GM12873 (cell line): ENCODE measurements at regions not wholly inside any gene's neighbourhood (a gene's known extent, or its start where the extent isn't known, plus 50 kb on each side); places are given as distances from the start of the nearest gene placed in this dataset.

Experiments used
- TF ChIP-seq, protein P1 (sequence below): IDR thresholded peaks from 2 replicates; pipeline ENCODE4 v1.5.1; 2012; ENCODE audit warnings: low read depth, mild to moderate bottlenecking, moderate library complexity, low read length, control low read depth; ENCODE audit not compliant: insufficient read depth; ENCODE audit errors: missing control alignments

DNA sequence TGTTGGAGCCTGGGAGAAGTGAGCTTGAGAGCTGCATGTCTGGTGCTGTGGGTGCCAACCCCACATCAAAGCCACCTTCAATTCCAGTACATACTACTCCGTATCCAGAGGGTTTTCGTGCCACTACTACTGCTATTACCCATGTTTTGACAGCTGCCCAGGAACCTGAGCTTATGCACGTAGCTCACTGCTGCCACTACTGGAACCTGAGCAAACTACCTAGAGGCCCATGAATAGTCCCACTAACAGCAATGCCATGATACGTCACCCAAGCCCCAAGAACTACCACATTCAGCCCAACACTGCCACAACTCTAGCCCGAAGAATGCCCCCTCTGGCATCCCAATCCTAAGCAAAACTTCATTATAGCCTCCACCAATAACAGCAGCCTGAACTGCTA lies 215.2 kb upstream of the BCHE start:
- TF ChIP-seq, protein P1, sequence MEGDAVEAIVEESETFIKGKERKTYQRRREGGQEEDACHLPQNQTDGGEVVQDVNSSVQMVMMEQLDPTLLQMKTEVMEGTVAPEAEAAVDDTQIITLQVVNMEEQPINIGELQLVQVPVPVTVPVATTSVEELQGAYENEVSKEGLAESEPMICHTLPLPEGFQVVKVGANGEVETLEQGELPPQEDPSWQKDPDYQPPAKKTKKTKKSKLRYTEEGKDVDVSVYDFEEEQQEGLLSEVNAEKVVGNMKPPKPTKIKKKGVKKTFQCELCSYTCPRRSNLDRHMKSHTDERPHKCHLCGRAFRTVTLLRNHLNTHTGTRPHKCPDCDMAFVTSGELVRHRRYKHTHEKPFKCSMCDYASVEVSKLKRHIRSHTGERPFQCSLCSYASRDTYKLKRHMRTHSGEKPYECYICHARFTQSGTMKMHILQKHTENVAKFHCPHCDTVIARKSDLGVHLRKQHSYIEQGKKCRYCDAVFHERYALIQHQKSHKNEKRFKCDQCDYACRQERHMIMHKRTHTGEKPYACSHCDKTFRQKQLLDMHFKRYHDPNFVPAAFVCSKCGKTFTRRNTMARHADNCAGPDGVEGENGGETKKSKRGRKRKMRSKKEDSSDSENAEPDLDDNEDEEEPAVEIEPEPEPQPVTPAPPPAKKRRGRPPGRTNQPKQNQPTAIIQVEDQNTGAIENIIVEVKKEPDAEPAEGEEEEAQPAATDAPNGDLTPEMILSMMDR: no peak

DNA sequence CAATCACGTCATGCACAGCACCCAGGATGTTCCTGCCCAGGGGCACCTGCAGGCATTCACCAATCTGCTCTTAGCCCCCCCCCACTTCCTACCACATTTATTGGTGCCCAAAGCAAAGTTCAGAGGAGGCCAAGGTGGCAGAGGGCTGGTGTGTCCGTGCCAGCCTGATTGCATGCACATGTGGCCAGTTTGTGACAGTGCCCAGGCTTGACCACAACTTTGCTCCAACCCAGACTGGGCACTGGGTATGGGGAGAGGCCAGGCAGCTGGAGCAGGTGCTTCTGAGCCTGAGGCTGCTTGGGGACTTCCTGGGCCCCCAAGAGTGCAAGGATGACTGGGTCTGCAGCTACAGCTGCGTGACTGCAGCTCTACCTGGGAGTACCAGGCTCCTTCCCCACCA lies 192.3 kb upstream of the BCHE start:
- TF ChIP-seq, protein P1: no peak

DNA sequence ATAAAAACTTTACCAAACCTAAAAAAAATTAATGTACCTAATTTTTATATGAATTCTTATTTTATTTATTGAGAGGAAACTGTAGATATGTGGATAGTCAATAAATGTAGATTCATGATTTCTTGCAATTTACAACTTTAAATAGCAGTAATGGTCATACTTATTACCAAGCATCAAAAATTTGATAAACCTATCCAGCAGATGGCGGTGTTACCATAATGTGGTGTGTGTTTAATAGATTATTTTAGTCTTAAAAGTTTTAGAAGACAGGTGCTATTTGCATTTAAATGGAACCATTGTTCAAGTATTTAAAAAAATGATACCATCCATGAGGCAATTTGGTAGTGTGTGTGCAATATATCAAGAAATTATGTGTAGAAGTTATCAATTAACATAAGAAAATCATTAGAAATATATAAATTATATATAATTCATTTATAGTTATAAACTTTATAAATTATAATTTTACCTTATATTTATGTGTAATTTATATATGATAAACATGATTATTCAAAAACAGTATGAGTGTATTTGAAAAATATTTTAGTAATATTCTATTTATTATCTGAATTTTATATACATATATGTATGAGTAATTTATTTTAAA lies 176.0 kb upstream of the BCHE start:
- TF ChIP-seq, protein P1: peak; percentile 24

DNA sequence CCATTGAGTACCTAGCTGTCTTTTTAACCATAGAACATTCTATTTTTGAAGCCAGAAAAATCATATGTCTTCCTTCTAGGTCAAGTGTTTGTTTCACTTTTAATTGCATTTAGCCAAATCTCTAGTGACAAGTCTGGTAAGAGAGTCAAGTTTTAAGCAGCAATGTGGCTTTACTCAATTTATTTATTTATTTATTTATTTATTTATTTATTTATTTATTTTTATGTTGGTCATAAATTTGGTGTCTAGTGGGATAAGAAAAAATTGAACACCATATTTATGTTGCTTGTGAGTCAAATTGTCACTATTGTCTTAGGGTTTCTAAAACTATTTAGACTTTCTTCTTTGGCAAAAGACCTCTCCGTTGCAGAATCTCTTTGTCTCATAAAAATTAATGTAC lies 174.5 kb upstream of the BCHE start:
- TF ChIP-seq, protein P1: no peak

DNA sequence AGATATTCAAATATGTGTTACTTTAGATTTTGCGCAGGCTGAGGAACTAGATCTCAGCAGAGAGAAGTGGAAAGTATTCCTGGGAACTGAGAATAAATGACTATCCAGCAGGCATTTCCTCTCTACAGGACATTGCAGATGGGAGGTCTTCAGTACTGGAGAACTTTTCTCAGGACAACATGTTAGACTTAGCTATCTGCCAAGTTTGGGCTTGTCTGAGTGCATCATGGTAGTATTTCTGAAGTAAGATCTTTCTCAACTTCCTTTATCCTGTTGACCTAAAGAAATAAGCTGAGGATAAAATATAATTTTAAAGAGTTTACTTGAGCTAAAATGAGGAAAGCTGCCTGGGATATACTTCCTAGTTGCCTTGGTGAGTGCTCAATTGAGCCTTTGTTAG lies 167.9 kb upstream of the BCHE start:
- TF ChIP-seq, protein P1: no peak

DNA sequence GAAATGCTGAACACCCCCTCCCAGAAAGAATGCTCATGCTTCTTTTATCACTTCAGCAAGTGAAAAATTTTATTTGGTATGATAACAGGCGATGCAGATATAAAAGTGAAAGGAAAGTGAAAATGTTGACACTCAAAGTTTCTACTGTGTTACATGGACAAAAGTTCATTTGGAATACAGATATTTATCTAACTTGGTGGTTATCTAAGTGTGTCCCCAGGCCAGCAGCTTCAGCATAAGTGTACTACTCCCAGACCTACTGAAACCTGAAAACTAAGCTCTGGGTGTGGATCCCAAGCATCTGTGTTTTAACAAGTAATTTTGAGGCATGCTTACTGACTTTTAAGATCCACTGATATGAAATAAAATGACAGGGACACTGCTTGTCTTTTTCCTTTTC lies 157.1 kb upstream of the BCHE start:
- TF ChIP-seq, protein P1: no peak

DNA sequence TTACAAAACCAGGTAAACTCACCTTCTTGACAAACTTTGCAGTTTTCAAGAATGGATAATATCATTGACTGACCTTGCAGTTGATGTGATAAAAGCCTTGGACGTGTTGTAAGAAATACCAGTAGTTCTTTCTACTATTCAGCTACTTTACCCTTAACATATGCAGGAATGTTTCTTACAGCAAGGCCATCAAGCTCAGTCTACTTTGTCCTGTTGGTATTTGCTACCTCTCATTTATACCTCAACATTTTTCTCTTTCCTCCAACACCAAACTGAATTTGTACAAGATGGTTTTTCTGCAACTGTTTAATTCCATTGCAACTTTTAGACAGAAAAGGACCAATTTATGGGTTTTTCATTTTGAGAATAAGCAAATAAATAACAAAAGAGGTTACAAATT lies 147.4 kb upstream of the BCHE start:
- TF ChIP-seq, protein P1: no peak
